GM19324 (cell line): ENCODE measurements at regions not wholly inside any gene's neighbourhood (a gene's known extent, or its start where the extent isn't known, plus 50 kb on each side); places are given as distances from the start of the nearest gene placed in this dataset.
"Not testable (repeated sequence)": the region's sequence is repeated elsewhere in the genome, so short reads cannot be mapped to it uniquely, and the experiment has no call there.

Experiments
- ATAC-seq: cut with Tn5 transposase; IDR thresholded peaks from one replicate; pipeline ENCODE4 v1.9.1; 2021; ENCODE audit warnings: mild to moderate bottlenecking, moderate library complexity; ENCODE audit not compliant: unreplicated experiment, low FRiP score

DNA sequence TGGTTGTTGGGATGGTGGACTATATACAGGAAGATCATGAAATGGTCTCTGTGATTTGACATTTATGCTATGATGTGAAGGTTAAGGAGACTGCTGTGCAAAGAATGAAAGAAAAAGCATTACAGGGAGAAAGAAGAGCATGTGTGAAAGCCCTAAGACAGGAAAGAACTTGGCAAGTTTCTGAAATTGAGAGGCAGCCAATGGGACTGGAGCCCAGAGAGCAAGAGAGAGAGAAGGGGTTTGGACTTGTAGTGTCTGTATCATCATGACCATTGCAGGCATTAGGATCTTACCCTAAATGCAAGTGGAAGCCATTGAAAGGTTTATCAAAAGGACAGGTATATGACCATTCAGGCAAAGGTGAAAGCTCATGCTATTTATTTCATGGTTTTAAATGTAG, 147.1 kb downstream of the NAA11 start:
- no peak for ATAC-seq

DNA sequence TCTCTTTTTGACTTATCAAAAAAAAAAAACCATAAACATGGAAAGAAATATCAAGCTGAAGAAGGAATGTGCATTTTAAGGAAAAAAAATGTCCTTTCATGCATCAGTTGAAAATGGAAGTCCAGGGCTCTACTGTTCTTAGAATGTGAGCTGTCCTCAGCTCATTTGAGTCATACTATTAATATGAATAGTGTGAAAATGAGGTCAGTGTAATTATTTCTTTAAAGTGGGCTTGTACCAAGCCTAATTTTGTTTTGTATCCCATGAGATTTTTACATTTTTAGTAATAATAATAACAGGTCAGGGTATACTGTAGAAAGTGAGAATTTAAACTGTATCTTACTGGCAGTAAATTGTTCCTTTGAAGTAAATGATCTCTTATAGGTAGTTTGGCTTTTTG, 148.5 kb downstream of the NAA11 start:
- ATAC-seq: no peak

DNA sequence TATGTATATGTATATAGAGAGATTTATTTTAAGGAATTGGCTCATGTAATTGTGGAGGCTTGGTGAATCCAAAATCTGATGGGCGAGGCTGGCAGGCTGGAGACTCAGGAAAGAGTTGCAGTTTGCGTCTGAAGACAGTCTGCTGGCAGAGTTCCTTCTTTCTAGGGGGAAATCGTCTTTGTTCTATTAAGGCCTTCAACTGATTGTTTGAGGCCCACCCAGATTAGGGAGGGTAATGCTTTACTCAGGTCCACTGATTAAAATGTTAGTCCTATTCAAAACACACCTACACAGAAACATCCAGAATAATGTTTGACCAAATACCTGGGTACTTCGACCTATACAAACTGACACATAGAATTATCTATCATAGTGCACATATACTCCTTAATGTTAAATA, 149.5 kb downstream of the NAA11 start:
- no peak for ATAC-seq

DNA sequence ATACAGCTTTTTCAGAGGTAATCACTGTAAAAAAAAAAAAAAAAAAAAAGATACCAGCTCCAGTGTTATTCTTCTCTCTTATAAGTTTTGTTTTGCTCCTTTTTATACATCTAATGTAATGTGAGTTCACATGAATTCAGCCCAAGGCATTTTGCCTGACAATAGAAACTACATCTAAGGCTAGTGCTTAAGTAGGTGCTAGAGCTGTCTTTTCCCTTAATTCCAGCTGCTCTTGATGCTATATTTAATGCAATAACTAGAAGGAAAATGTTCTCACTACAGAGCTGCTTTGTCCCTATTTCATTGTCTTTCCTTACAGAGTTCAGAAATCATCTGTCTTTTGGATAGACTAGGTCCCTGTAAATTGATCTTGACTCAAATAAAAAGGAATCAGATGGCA, 150.1 kb downstream of the NAA11 start:
- no peak for ATAC-seq

DNA sequence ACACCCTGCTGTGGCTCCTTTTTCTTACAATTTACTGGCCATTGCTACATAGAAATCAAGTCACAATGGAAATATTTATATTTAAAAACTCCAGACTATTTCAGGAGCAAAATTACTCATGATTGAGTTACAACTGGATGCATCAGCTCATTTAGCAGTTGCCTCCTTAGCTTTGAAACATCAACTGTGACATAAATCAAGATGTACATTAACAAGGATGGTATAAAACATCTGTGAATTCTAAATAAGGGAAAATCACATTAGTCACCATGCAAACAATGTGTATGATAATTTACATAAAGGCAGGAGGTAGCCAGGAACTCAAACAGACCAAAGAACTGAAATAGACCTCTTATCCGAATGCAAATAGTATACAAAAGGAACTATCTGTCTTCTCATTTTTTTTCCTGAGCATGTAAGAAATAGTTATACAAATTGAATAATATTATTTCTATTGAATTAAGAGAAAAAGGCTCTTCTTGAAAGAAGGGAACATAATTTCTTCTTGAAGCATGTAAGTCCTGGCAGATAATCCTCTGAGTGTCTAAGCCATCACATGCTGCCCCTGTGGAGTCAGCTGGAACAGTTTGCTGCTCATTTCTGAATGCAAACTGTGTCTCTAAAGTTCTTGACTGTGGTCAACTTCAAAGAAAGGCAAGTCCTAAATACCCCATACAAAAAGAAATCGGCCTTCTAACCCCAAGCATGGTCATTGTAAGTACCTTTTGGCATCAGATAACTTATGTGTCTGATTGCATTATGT, 151.2 kb downstream of the NAA11 start:
- ATAC-seq: no peak

DNA sequence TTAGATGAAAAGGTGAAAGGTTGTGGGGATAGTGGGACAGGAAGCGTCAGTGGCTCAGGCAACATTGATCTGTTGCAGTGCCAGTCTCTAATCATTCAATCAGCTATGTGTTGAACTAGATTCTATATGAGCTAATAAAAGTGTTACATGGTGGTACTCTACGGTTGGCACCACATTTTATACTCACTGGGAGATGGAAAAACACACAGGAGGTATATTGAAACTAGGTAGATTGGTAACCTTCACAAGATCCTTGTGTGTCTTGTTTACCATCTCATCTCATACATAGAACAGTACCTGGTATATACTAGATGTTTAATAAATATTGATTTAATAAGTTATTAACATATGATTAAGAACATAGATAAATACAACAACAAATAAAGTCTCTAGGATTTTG, 152.7 kb downstream of the NAA11 start:
- no peak for ATAC-seq

DNA sequence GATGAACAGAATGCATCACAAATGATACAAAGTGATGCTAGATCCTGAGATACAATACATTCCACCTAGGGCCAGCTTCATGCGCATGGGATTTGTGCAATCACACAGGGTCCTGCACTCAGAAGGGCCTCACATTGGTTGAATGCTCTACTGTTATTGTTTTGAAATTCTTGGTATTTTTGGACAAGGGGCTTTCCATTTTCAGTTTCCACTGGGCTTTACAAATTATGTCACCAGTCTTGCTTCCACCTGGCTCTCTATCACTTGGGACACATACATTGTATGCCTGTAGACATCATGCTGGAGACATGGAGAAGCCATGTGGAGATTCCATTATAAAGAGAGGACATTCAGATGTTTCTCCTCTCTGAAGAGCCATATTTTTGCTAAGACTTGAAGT, 155.8 kb downstream of the NAA11 start:
- no peak for ATAC-seq

DNA sequence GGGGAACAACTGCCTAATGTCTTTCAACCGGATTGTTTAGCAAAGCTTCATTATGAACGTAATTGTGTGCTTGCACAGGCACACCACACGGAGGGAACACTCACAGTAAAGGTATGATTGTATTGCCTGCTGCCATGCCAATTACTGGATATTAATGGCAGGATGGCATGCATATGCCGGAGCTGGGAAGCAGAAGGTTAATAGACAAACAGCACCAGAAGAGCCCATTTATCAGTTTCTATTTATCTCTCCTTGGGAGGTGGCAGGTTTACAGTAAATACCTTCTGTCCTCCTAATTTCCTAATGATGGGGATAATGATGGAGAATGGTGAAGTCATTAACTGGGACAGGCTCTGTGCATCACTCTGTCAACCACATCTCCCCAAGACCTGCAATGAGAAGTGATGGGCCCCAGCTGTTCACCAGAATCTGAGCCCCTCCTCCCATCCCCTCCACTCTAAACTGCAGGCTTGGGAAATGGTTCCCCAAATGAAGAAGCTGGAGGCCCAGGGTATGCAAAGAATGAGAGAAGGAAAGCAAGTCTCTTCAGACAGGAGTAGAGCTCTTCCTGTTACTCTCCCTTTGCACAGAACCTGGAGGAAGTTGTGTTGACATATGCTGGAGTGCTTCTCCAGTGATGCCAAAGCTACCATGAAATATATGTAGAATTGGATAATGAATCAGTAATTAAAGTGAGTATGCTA, 160.8 kb downstream of the NAA11 start:
- no peak for ATAC-seq

DNA sequence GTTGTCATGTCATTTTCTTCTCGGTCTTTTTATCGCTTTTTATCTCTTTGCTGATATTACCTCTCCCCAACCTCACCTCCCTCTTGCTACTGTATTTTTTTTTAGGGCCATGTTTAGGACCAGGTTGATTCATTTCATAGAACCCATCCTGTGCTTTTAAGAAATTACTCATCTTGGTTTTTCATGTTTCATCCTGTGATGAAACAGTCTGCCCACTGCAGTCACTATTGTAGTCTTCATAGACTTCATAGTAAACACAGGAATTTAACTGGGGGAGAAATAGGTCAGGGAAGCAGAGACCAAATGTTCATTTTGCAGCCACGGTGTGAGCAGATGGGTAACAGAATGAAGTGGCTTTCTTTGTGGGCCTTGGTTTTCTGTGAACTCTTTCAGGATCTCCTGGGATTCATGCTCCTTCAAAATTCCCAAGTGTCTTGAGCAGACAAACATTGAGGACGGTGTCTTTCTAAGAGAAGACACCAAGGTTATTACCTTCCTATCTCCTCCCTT, 161.8 kb downstream of the NAA11 start:
- no peak for ATAC-seq

DNA sequence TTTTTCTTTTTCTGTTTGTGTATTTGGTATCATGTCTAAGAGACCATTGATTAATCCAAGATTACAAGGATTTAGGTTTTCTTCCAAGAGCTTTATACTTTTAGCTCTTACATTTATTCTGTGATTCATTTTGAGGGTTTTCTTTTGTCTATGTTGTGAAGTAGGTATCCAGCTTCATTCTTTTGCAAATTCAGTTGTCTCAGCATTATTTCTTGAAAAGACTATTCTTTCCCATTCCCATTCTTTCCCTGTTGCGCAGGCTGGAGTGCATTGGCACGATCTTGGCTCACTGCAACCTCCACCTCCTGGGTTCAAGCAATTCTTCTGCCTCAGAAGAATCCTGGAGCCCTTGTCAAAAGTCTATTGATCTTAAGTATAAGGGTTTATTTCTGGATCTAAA, 164.9 kb downstream of the NAA11 start:
- ATAC-seq: no peak

DNA sequence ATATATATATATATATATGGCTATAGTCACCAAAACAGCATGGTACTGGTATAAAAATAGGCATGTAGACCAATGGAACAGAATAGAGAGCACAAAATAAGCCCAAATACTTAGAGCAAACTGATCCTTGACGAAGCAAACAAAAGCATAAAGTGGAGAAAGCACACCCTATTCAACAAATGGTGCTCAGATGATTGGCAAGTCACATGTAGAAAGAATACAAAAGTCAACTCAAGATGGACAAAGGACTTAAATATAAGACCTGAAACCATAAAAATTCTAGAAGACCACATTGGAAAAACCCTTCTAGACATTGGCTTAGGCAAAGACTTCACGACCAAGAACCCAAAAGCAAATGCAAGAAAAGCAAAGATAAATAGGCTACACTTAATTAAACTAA, 167.2 kb downstream of the NAA11 start:
- ATAC-seq: not testable (repeated sequence)

DNA sequence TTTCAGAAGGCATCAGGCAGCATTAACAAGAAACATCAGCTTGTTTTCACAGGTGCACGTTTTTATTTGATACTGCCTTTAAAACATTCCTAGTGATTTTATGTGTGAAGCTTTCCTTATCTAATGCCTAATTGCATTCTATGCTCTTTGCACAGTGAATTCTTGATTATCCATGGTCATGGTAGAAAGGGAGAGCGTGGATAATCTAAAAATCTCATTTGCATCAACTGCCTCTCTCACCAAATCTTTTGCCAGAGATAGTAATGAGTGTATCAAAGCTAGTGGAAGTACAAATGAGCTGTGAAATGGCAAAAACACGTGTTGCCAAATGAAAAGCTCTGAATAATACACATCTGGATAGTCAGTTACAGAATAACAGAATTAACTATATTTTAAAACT, 170.5 kb downstream of the NAA11 start:
- no peak for ATAC-seq

DNA sequence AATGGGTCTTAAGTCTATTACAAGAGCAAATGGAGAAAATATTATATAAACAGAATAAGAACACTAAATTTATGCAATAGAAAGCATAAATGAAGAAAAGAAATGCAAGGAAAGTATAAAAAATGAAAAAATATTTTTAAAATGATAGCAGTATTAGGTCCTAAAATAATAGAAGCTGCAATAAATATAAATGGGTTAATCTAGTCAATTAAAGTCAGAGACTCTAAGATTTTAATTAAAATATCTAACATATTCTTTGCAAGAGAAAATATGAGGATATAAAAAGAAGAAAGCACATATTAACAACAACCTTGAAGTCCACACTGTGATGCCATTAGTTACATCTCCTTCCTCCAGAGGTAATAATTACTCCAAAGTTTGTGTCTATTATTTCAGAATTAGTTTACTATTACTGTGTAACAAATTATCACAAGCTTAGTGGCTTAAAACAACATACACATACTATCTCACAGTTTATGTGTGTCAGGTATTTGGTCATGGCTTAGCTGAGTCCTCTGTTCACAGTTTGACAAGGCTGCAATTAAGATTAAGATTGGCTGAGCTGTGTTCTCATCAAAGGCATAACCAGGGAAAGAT, 174.9 kb downstream of the NAA11 start:
- ATAC-seq: no peak

DNA sequence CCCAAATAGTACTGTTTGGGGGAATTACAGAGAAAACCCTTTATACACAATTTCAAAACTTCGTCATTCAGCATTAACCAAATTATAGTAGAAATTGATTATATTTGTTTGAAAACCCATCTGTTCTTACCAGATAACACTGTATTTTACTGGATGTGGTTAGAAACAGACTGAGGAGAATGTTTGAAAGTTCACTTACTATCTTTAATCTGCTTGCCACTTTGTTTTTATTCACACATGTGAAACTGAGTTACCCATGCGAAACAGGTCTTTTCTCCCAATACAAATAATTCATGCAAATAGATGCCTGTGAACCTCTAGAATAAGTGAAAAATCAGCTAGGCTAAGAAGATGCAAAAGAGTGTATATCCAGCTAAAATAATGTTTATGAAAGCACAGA, 177.5 kb downstream of the NAA11 start:
- no peak for ATAC-seq

DNA sequence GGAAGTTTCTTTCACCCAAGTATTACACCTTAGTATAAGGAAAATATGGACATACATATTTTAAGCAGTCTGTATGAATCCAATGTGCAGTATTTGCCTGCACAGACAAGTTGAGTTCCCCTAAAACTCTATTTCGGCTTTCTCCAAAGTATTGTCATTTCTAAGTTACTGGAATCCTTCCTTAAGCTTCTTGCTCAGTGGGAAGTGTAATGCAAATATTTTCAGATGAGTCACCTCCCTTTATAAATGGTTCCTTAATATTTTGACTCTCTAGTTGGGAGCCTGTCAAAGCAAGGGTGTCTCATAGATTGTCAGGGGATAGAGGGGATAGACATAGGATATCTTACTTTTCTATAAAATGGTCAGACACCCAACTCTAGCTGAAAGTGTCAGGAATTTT, 178.6 kb downstream of the NAA11 start:
- no peak for ATAC-seq

DNA sequence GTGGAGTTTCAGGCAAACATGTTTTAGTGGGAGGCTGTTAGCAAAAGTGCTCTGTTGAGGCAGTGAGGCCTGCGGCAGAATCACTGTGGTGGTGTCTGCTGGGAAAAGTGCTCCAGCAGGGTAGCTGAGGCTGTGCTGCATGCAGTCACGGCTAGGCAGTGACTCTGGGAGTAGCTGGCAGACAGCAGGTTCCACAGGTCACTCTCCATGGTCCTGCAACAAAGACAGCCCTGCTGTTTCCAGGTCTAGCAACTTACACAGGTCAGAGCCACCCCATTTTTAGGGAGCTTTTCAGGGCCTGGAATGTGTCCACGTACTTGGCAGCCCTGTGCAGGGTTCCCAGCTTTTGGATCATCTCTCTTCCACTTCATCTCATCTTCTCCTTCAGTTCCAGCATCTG, 184.3 kb downstream of the NAA11 start:
- no peak for ATAC-seq

DNA sequence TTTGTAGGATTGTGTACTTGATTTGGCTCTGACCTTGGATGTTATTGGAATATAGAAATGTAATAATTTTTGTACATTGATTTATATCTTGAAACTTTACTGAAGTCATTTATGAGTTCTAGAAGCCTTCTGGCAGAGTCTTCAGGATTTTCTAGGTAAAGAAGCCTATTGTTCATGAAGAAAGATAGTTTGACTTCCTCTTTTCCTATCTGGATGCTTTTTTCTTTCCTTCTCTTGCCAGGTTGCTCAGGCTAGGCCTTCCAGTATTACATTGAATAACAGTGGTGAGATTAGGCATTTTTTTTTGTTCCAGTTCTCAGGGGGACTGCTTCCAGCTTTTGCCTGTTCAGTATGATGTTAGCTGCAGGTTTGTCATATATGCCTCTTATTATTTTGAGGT, 191.1 kb downstream of the NAA11 start:
- no peak for ATAC-seq

DNA sequence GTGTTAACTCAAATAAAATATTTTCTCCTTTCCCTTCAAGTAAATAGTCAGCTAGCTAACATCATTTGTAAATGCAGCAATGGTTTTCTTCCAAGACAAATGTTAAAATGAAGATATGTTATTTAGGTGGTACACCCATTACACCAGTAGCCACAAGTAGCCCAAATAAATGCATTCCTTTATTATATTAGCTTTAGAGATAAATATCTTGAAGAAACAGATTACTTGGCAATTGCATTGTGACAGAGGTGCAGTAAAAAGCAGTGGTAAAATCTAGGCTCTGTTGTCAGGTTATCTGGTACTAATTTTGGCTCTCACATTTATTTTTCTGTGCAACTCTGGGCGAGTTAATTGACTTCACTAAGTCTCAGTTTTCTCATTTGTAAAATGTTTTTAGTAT, 193.0 kb downstream of the NAA11 start:
- ATAC-seq: no peak

DNA sequence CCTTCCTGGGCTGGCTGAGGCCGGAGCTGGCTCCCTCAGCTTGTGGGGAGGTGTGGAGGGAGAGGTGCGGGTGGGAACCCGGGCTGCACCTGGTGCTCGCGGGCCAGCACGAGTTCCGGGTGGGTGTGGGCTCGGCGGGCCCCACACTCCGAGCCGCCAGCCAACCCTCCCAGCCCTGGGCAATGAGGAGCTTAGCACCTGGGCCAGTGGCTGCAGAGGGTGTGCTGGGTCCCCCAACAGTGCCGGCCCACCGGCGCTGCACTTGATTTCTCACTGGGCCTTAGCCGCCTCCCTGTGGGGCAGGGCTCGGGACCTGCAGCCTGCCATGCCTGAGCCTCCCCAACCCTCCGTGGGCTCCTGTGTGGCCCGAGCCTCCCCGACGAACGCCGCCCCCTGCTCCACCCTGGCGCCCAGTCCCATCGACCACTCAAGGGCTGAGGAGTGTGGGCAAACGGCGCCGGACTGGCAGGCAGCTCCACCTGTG, 182.7 kb upstream of the PAQR3 start:
- ATAC-seq: no peak

DNA sequence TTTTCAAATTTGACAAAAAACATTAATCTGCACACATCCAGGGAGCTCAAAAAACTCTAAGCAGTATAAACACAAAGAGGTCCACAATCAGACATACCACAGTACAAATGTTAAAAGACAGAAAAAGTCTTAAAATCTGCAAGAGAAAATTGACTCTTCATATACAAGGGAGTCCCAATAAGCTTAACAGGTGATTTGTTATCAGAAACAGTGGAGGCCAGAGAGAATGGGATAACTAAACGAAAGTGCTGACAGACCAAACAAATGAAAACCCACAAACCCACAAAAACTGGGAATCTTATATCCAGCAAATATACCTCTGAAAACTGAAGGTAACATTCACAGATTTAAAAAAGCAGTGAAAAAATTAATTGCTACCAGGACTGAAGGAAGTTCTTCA, 182.0 kb upstream of the PAQR3 start:
- ATAC-seq: no peak

DNA sequence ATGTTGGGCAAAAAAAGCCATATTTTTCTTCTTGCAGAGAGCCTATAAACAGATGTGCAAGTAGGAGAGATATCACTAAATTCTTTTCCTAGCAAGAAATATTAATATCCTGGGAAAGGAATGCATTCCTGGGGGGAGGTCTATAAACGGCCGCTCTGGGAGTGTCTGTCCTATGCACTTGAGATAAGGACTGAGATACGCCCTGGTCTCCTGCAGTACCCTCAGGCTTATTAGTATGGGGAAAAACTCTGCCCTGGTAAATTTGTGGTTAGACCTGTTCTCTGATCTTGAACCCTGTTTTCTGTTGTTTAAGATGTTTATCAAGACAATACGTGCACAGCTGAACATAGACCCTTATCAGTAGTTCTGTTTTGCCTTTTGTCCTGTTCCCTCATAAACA, 177.8 kb upstream of the PAQR3 start:
- ATAC-seq: not testable (repeated sequence)

DNA sequence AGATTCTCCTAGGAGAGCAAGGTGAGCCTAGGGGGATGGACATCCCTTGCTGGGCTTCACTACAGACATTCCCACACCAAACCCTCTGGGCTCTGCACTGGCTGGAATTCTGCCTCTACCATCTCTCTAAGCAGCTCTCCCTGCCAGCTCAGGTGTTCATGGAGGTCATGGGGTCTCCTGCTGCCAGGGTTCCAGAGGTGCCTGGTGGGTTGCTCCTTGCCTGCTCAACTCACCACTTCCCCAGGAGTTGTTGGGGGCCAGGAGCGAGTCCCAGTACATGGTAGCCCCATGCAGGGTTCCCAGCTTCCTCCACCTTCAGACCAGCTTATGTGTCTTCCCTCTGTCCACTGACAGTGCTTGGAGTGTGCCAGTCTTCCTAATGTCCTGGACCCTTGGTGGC, 167.8 kb upstream of the PAQR3 start:
- ATAC-seq: no peak
